LNCaP clone FGC (cell line): ENCODE measurements at regions not wholly inside any gene's neighbourhood (a gene's known extent, or its start where the extent isn't known, plus 50 kb on each side); places are given as distances from the start of the nearest gene placed in this dataset.

Experiments used
- DNase-seq: peaks from one replicate; pipeline ENCODE4 v3.0.0-alpha.2; 2011; ENCODE audit warnings: low read depth
- H3K4me3 ChIP-seq: 2 replicates; pipeline ENCODE4 v1.5.1; 2011; ENCODE audit warnings: mild to moderate bottlenecking, low read depth, low read length, control low read depth
- TF ChIP-seq, protein P1 (sequence below): IDR thresholded peaks from 2 replicates; pipeline ENCODE4 v1.5.1; 2012; ENCODE audit warnings: mild to moderate bottlenecking; ENCODE audit not compliant: control insufficient read depth, insufficient read depth; ENCODE audit errors: extremely low read depth

DNA sequence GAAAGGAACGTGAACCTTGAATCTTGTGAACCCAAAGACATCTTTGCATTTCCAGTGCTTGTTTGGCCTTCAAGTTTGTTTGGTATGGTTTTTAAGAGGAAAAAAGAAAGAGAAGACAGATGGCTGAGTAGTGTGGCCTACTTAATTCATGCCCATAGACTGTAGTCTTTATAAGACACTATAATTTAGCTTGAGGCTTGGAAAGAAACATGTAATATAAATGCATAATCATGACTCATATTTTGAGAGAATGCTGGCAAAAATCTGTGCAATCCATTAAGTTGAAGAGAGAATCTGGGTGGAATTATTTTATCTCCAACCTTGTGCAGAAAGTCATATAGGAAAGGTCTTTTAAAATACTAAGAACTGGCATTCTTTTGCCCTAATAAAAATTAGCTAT lies 179.3 kb downstream of the SIPA1L2 start:
- no peak overlapping the region for H3K4me3 ChIP-seq
- DNase-seq, result no peak
- TF ChIP-seq, protein P1, sequence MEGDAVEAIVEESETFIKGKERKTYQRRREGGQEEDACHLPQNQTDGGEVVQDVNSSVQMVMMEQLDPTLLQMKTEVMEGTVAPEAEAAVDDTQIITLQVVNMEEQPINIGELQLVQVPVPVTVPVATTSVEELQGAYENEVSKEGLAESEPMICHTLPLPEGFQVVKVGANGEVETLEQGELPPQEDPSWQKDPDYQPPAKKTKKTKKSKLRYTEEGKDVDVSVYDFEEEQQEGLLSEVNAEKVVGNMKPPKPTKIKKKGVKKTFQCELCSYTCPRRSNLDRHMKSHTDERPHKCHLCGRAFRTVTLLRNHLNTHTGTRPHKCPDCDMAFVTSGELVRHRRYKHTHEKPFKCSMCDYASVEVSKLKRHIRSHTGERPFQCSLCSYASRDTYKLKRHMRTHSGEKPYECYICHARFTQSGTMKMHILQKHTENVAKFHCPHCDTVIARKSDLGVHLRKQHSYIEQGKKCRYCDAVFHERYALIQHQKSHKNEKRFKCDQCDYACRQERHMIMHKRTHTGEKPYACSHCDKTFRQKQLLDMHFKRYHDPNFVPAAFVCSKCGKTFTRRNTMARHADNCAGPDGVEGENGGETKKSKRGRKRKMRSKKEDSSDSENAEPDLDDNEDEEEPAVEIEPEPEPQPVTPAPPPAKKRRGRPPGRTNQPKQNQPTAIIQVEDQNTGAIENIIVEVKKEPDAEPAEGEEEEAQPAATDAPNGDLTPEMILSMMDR, result no peak

DNA sequence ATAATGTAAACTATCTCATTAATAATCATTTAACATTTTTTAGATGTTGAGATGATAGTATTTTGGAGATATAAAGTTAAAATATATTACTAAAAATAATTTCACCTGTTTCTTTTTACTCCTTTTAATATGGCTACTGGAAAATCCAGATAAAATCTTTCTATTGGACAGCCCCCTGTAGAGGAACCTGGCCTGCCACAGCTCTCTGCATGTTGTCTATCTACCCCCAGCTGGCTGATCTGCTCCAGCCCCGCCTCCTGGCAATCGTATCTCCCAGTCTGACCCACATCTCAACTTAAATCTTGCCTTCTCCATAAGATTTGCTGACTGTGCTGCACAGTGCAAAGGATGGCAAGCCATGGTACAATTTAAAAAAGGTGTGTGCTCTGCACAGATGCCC lies 182.8 kb downstream of the SIPA1L2 start:
- DNase-seq, result no peak
- no peak overlapping the region for H3K4me3 ChIP-seq
- TF ChIP-seq, protein P1, result no peak

DNA sequence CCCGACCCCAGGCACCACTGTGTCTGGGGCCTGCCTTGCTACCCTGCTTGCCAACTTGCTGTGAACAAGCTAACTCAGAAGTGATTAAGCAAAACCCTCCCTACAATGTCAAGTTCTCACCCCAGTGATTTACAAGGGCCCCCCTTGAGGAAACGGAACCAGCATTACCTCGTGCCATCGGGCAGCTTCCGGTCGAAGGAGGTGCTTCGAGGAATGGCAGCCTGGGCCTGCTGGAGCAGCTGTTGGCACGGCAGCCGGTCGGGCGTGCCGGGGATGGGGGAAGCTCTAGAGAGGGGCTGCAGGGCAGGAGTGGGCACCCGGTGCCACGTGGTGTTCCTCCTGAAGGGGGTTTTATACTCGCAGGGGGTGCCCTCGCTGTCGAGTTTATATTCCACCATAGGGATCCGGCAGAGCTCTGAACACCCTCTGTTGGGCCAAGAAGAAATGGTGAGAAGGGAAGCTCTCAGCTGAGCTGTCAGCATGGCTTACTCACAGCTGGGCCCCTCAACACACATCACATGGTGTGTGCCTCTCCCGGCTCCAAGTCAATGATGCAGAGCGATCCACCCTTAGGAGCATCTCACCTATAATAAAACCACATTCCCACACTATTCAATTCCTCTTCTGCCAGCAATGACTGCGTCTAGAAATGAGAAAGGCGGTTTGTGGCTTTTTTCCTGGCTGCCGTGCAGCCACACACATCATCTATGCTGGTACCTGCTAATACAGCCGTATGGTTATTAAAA lies 184.4 kb downstream of the SIPA1L2 start:
- TF ChIP-seq, protein P1, result no peak
- no peak overlapping the region for H3K4me3 ChIP-seq
- DNase-seq, result no peak

DNA sequence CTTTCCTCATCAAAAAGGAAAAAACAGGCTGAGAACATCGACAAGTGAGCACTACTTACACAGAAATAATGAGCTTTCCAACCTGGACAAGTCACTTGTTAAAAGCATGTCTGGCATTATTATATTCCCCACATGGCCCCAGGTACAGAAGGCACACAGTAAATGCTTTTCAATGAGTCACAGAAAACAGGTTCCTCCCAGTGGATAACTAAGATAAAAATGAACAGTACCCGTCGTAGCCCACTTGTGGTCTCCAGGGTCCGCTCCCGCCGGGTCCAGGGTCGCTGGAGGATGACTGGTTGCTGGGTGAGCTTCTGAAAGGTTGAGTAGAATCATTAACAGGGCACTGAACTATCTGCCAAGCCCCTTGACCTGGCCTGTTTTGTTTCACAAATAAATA lies 186.6 kb downstream of the SIPA1L2 start:
- no peak for DNase-seq
- no peak overlapping the region for H3K4me3 ChIP-seq
- TF ChIP-seq, protein P1, result no peak

DNA sequence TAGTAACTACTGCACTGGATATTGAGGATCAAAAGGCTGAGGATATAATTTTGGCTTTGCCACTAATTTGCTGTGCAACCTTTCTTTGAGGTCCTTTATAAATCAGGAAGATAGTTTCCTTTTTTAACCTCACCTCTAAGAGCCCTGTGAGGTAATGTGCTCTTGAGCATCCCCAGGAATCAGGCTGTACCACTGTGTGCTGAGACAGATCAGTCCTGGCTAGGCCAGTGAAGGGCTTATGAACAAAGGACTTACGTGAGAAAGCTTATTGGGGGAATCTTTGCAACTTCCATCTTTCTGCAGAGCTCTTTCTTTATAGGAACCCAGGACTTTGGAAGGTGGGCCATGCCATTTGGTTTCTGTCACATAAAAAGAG lies 188.9 kb downstream of the SIPA1L2 start:
- no peak overlapping the region for H3K4me3 ChIP-seq
- DNase-seq, result no peak
- TF ChIP-seq, protein P1, result no peak

DNA sequence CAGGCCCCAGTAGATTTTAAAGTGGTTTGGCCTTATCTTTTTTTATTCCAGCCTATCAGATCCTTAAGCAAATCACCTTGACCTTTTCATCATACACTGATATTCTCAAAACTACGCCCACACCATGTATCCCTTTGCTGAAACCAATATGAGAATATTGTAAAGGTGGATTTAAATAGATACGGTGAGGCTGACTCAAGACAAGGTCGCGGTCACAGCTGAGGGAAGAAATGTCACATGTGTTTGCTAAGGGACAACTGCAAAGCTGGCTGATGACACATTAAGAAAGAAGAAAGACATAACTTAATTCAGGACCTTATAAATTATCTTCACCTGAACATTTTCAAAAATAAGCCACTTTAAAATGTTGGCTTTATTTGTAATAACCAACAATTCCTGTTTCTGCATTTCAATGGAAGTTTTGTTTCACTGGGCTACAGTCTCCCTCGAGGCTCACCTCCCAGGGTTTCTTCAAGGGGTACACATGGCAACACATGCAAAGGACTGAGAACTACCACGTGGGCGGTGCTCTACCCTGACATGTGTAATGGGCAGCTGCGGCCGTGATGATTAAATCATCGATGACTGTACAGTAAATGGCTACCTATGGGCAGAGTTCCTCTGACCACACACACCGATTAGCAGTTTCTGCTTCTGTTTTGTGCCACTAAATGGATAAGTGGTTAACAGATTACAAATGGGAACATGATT lies 189.5 kb downstream of the SIPA1L2 start:
- TF ChIP-seq, protein P1, result no peak
- DNase-seq, result no peak

More for the DNA sequence above, 189.5 kb downstream of the SIPA1L2 start:
- H3K4me3 ChIP-seq, result no peak overlapping the region
